ENCODE measurements at regions not wholly inside any gene's neighbourhood (a gene's known extent, or its start where the extent isn't known, plus 50 kb on each side); places are given as distances from the start of the nearest gene placed in this dataset.

GRCh38 chr18:60319129-60319528 is 53.4 kb downstream of the MC4R start:
- DNase-seq (ENCODE audit: low spot score), result no peak
- Histone ChIP-seq H3K9me3 (peaks cover 0 to 12% of the 10 kb centered on the region in 2 donors), H3K27me3 (no peaks in the 10 kb centered on the region), H3K27ac (no peak overlapping the region), H3K4me3 (no peak overlapping the region), H3K4me1 (no peaks in the 10 kb centered on the region), H3K36me3 (no peaks in the 10 kb centered on the region)
- TF ChIP-seq, protein P1, sequence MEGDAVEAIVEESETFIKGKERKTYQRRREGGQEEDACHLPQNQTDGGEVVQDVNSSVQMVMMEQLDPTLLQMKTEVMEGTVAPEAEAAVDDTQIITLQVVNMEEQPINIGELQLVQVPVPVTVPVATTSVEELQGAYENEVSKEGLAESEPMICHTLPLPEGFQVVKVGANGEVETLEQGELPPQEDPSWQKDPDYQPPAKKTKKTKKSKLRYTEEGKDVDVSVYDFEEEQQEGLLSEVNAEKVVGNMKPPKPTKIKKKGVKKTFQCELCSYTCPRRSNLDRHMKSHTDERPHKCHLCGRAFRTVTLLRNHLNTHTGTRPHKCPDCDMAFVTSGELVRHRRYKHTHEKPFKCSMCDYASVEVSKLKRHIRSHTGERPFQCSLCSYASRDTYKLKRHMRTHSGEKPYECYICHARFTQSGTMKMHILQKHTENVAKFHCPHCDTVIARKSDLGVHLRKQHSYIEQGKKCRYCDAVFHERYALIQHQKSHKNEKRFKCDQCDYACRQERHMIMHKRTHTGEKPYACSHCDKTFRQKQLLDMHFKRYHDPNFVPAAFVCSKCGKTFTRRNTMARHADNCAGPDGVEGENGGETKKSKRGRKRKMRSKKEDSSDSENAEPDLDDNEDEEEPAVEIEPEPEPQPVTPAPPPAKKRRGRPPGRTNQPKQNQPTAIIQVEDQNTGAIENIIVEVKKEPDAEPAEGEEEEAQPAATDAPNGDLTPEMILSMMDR (IDR thresholded peaks at IDR 0.05), result no peak

DNA sequence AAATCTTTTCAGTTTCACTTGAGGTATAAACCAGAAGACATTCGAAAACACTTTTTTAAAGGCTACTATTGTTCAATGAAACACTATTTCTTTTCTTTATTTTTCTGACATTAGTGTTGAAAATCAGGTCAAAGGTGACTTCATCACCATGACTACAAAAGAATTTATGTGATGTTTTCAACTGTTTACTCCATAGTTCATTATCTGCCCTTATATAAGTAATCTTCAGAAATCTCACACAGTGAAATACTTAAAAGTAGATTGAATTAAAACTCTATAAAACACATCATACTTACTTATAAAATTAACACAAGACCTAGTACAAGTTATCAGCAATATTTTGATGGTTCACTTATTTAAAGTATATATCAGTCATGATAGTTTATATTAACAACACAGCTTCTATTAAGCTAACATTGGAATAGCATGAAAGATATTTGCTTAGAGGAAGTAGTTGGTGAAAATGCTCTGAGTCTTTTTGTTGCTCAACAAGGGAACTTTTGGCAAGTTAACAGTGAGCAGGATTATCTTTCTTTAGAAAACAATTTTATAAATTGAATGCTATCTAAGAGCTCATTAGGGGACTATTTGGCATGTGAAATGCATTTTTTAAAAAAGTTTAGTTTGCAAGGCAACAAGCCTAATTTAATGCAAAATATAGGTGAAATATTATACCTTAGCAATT is 60.8 kb downstream of the MC4R start:
- DNase-seq (ENCODE audit: low spot score), result no peak
- Histone ChIP-seq H3K4me3 (no peak overlapping the region), H3K4me1 (no peaks in the 10 kb centered on the region), H3K36me3 (no peaks in the 10 kb centered on the region), H3K27ac (no peak overlapping the region), H3K27me3 (no peaks in the 10 kb centered on the region), H3K9me3 (no peaks in the 10 kb centered on the region)
- TF ChIP-seq, protein P1 (IDR thresholded peaks at IDR 0.05), result no peak

GRCh38 chr18:60295674-60296073 is 76.9 kb downstream of the MC4R start:
- DNase-seq (ENCODE audit: low spot score), result no peak
- TF ChIP-seq, protein P1 (IDR thresholded peaks at IDR 0.05), result no peak
- no peaks in the 10 kb centered on the region for H3K27me3 ChIP-seq
- no peak overlapping the region for H3K27ac ChIP-seq
- H3K4me1 ChIP-seq, result no peaks in the 10 kb centered on the region
- no peaks in the 10 kb centered on the region for H3K9me3 ChIP-seq
- no peaks in the 10 kb centered on the region for H3K36me3 ChIP-seq
- no peak overlapping the region for H3K4me3 ChIP-seq

DNA sequence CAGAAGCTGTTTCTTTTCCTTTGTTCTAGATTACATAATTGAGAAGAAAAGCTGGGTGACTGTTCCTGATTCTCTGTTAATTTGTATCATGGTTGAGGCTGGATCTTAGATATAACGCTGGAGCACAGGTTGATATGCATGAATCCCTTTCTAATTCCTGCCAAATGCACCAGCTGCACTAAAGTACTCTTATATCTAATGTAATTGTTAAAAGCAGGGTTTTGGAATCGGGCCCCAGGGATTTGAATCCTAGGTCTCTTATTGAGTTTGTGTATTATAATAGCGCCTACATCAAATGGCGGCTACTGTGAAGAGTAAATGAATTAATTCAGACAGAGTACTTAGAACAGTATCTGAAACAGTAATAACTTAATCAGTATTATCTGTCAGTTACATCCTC is 80.4 kb downstream of the MC4R start:
- Histone ChIP-seq H3K36me3 (no peaks in the 10 kb centered on the region), H3K4me1 (no peaks in the 10 kb centered on the region), H3K4me3 (no peak overlapping the region), H3K27ac (no peak overlapping the region), H3K9me3 (no peaks in the 10 kb centered on the region), H3K27me3 (no peaks in the 10 kb centered on the region)
- TF ChIP-seq, protein P1 (IDR thresholded peaks at IDR 0.05), result no peak
- DNase-seq (ENCODE audit: low spot score), result no peak

DNA sequence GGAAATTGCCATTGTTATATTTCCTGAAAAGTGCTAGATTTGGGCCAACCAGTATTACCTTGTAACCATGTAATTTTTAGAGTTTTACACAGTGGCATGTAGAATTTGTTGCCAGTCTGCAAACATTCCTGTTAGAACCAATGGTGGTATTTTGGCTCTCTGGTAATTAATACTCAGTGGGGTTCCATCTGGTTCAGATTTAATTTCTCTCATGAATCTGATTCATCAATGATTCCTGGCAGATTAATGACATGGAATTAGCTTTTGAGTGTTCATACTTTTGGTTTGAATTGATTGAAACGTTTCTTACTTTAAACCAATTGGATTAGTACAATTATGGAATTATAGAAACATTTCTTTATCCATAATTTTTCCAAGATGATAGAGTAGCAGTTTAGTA is 93.2 kb downstream of the MC4R start:
- H3K27me3 ChIP-seq, result no peaks in the 10 kb centered on the region
- no peak overlapping the region for H3K4me3 ChIP-seq
- H3K36me3 ChIP-seq, result no peaks in the 10 kb centered on the region
- H3K27ac ChIP-seq, result no peak overlapping the region
- DNase-seq (ENCODE audit: low spot score), result no peak
- H3K9me3 ChIP-seq, result no peaks in the 10 kb centered on the region
- no peaks in the 10 kb centered on the region for H3K4me1 ChIP-seq
- TF ChIP-seq, protein P1 (IDR thresholded peaks at IDR 0.05), result no peak
